Keratinocyte (primary cell): ENCODE measurements at regions not wholly inside any gene's neighbourhood (a gene's known extent, or its start where the extent isn't known, plus 50 kb on each side); places are given as distances from the start of the nearest gene placed in this dataset.

Experiments used
- EZH2 ChIP-seq: IDR thresholded peaks from one replicate; pipeline ENCODE4 v1.6.1; 2012; ENCODE audit warnings: inconsistent platforms, mild to moderate bottlenecking, low read length, moderate library complexity
- TF ChIP-seq, protein P1 (sequence below), 3 experiments: IDR thresholded peaks in 1 of 3; conservative IDR thresholded peaks in 1 of 3; optimal IDR thresholded peaks in 1 of 3; 2 replicates in 2 of 3; 3 replicates in 1 of 3; pipeline versions ENCODE3 to v1.5.1; 2011; ENCODE audit warnings: low read length in 3 of 3, mild to moderate bottlenecking in 3 of 3, moderate library complexity in 2 of 3, control low read depth in 1 of 3, inconsistent platforms in 1 of 3; ENCODE audit not compliant: insufficient read depth in 2 of 3; ENCODE audit errors: extremely low read depth in 1 of 3

DNA sequence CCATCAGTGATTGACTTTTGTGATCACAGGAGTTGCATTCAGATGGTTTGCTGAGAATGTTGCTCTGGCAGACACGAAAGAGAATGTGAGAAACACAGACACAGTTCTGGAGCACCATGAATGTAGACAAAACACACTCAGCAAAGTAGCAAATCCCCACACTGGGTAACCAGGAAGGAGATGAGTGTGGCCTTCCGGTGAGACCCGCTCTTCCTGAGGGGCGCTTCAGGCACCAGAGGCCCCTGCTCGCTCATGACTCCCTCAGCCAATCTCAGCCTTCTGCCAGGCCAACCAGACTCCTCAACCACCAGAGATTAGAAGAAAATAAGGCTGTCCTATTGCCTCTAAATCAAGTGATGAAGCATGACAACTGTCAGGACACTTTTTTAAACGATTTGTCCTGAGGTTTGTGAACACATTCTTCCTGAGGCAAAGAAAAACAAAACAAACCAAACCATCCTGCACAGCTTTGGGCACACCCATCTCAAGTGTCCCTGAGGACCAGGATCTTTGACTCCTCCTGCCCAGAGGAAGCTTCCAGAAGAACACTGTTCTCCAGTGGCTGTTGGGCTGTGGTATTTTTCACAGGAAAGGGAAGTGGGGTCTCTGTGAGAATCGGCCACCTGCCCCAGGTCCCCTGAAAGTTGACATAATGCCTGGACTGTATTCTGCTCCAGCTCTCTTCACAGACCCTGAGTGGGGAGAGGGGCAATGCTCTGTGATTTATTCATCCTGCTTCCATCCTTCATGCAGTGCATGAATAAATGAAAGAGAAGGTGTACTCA is 152.8 kb downstream of the BCL11A start:
- TF ChIP-seq, protein P1, sequence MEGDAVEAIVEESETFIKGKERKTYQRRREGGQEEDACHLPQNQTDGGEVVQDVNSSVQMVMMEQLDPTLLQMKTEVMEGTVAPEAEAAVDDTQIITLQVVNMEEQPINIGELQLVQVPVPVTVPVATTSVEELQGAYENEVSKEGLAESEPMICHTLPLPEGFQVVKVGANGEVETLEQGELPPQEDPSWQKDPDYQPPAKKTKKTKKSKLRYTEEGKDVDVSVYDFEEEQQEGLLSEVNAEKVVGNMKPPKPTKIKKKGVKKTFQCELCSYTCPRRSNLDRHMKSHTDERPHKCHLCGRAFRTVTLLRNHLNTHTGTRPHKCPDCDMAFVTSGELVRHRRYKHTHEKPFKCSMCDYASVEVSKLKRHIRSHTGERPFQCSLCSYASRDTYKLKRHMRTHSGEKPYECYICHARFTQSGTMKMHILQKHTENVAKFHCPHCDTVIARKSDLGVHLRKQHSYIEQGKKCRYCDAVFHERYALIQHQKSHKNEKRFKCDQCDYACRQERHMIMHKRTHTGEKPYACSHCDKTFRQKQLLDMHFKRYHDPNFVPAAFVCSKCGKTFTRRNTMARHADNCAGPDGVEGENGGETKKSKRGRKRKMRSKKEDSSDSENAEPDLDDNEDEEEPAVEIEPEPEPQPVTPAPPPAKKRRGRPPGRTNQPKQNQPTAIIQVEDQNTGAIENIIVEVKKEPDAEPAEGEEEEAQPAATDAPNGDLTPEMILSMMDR (optimal IDR thresholded peaks at IDR 0.05 in 1 of 3, IDR thresholded peaks at IDR 0.05 in 1 of 3, conservative IDR thresholded peaks at IDR 0.05 in 1 of 3; ENCODE audit: extremely low read depth in 1 of 3, insufficient read depth in 2 of 3, low read length in 3 of 3): no peak
- TF ChIP-seq EZH2: no peak
